NCI-H345 (cell line): ENCODE measurements at regions not wholly inside any gene's neighbourhood (a gene's known extent, or its start where the extent isn't known, plus 50 kb on each side); places are given as distances from the start of the nearest gene placed in this dataset.
"Not testable (repeated sequence)": the region's sequence is repeated elsewhere in the genome, so short reads cannot be mapped to it uniquely, and the experiment has no call there.

Experiments
- DNase-seq: peaks from one replicate; lab custom pipeline; 2025; lab: John Stamatoyannopoulos, UW

GRCh38 chr12:25384038-25384892 is 133.5 kb upstream of the KRAS start:
- no peak for DNase-seq

GRCh38 chr12:25382311-25383106 is 131.8 kb upstream of the KRAS start:
- no peak for DNase-seq

- no peak for DNase-seq
These were observed 126.9 kb upstream of the KRAS start for GRCh38 chr12:25377469-25378177.

- DNase-seq: no peak
These were observed 126.3 kb upstream of the KRAS start for GRCh38 chr12:25376985-25377384.

GRCh38 chr12:25376407-25376806 is 125.7 kb upstream of the KRAS start:
- DNase-seq: no peak

GRCh38 chr12:25372969-25373817 is 122.5 kb upstream of the KRAS start:
- DNase-seq: no peak

- no peak for DNase-seq
These were observed 121.3 kb upstream of the KRAS start for GRCh38 chr12:25372002-25372401.

- no peak for DNase-seq
These were observed 117.8 kb upstream of the KRAS start for GRCh38 chr12:25368557-25368956.

- no peak for DNase-seq
These were observed 115.4 kb upstream of the KRAS start for GRCh38 chr12:25366122-25366521.

- no peak for DNase-seq
These were observed 114.6 kb upstream of the KRAS start for GRCh38 chr12:25365340-25365730.

GRCh38 chr12:25364529-25365339 is 114.0 kb upstream of the KRAS start:
- DNase-seq: no peak

- DNase-seq: no peak
These were observed 111.9 kb upstream of the KRAS start for GRCh38 chr12:25362646-25363045.

GRCh38 chr12:25361511-25361910 is 110.8 kb upstream of the KRAS start:
- no peak for DNase-seq

GRCh38 chr12:25357595-25357994 is 106.9 kb upstream of the KRAS start:
- no peak for DNase-seq

- DNase-seq: not testable (repeated sequence)
These were observed 102.2 kb upstream of the KRAS start for GRCh38 chr12:25352942-25353341.

- no peak for DNase-seq
These were observed 101.6 kb upstream of the KRAS start for GRCh38 chr12:25352083-25352918.

- no peak for DNase-seq
These were observed 97.8 kb upstream of the KRAS start for GRCh38 chr12:25348593-25348895.

GRCh38 chr12:25347716-25348592 is 97.2 kb upstream of the KRAS start:
- no peak for DNase-seq

GRCh38 chr12:25341877-25342276 is 91.1 kb upstream of the KRAS start:
- not testable (repeated sequence) for DNase-seq
